ENCODE measurements at regions not wholly inside any gene's neighbourhood (a gene's known extent, or its start where the extent isn't known, plus 50 kb on each side); places are given as distances from the start of the nearest gene placed in this dataset.

DNA sequence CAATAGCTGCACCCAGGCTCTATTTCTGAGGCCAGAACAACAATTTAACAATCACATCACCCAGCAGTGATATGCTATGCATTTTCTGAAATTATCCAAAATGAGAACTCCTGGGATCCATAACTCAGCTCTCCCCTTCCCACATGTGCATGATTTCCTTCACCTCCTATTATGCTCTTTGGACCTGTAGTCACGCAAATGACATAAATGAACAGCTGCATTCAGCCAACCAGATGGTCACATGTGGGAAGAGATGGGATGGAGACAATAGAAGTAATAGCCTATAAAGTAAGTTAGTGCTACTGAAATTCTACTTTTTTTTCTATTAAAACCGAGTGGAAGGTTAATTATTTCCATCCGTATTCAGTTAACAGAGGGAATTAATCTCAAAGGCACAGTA lies 662.1 kb upstream of the ID4 start:
- Histone ChIP-seq H2AFZ (ENCODE audit: low read depth, low read length, severe bottlenecking) (no peak overlapping the region), H3K9me2 (replicated peaks; ENCODE audit: insufficient read depth, low read length) (no peaks in the 10 kb centered on the region), H3F3A (ENCODE audit: insufficient read depth) (no peaks in the 10 kb centered on the region), H3K4me2 (ENCODE audit: low read depth, low read length, poor library complexity, severe bottlenecking) (no peak overlapping the region), H3K9me3 (ENCODE audit: insufficient read depth, low read length) (no peaks in the 10 kb centered on the region), H3K27me3 (ENCODE audit: low read length) (no peaks in the 10 kb centered on the region), H3K79me2 (ENCODE audit: insufficient read depth, low read length) (no peaks in the 10 kb centered on the region), H3K27ac (ENCODE audit: low read depth, low read length) (no peak overlapping the region), H3K9ac (ENCODE audit: low read length) (no peak overlapping the region), H4K20me1 (ENCODE audit: low read depth, low read length) (no peaks in the 10 kb centered on the region), H3K36me3 (ENCODE audit: low read length) (no peaks in the 10 kb centered on the region), H3K4me3 (ENCODE audit: insufficient read depth, low read length, poor library complexity, severe bottlenecking) (no peak overlapping the region)
- TF ChIP-seq, protein P1, sequence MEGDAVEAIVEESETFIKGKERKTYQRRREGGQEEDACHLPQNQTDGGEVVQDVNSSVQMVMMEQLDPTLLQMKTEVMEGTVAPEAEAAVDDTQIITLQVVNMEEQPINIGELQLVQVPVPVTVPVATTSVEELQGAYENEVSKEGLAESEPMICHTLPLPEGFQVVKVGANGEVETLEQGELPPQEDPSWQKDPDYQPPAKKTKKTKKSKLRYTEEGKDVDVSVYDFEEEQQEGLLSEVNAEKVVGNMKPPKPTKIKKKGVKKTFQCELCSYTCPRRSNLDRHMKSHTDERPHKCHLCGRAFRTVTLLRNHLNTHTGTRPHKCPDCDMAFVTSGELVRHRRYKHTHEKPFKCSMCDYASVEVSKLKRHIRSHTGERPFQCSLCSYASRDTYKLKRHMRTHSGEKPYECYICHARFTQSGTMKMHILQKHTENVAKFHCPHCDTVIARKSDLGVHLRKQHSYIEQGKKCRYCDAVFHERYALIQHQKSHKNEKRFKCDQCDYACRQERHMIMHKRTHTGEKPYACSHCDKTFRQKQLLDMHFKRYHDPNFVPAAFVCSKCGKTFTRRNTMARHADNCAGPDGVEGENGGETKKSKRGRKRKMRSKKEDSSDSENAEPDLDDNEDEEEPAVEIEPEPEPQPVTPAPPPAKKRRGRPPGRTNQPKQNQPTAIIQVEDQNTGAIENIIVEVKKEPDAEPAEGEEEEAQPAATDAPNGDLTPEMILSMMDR (IDR thresholded peaks at IDR 0.05; ENCODE audit: insufficient read depth, low read length, poor library complexity, severe bottlenecking): no peak
- no peak for TF ChIP-seq EZH2phosphoT487 (conservative IDR thresholded peaks at IDR 0.05; ENCODE audit: low read length)

DNA sequence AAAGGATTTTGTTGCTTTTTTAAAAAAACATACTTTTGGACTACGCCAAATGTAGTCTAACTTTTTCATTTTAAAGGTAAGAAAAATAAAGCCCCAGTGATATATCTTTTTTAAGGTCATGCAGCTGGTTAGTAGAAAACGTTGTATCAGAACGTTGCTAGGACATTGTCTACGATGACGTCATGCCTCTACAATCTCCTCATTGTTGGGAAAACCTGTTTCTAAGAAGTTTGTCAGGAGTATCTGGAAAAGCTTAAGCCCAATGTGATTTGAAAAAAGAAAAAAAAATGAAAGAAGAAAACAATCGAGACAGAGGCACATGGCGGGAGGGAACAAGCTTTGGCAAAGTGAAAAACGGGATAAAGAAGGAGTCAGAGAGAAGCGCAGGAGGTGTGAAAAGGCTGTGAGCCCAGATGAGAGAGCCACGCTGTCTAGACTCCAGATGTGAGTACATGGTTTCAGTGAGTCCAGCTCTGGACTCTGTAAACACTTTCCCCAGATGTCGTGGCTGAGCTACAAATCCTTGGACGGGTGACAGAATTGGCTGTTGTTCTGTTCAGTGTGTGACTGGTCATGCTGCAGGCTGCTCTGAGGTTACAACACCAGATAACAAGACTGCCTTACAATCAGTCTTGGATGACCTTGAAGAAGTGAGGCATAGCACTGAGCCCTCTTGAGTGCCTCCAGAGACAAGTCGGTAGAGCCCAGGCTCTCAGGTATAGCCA lies 656.7 kb upstream of the ID4 start:
- TF ChIP-seq EZH2phosphoT487 (conservative IDR thresholded peaks at IDR 0.05; ENCODE audit: low read length): no peak
- TF ChIP-seq, protein P1 (IDR thresholded peaks at IDR 0.05; ENCODE audit: insufficient read depth, low read length, poor library complexity, severe bottlenecking): no peak
- no peak overlapping the region for H3K4me3 ChIP-seq (ENCODE audit: insufficient read depth, low read length, poor library complexity, severe bottlenecking)
- no peak overlapping the region for H3K27ac ChIP-seq (ENCODE audit: low read depth, low read length)
- no peaks in the 10 kb centered on the region for H4K20me1 ChIP-seq (ENCODE audit: low read depth, low read length)
- no peaks in the 10 kb centered on the region; the same call in 1 of the 2 replicates for H3K9me3 ChIP-seq (ENCODE audit: insufficient read depth, low read length)
- no peaks in the 10 kb centered on the region for H3F3A ChIP-seq (ENCODE audit: insufficient read depth)
- H3K4me2 ChIP-seq (ENCODE audit: low read depth, low read length, poor library complexity, severe bottlenecking): no peak overlapping the region
- no peaks in the 10 kb centered on the region for H3K27me3 ChIP-seq (ENCODE audit: low read length)
- H3K9ac ChIP-seq (ENCODE audit: low read length): no peak overlapping the region
- no peak overlapping the region for H2AFZ ChIP-seq (ENCODE audit: low read depth, low read length, severe bottlenecking)
- no peaks in the 10 kb centered on the region for H3K9me2 ChIP-seq (replicated peaks; ENCODE audit: insufficient read depth, low read length)
- no peaks in the 10 kb centered on the region for H3K36me3 ChIP-seq (ENCODE audit: low read length)
- H3K79me2 ChIP-seq (ENCODE audit: insufficient read depth, low read length): no peaks in the 10 kb centered on the region

DNA sequence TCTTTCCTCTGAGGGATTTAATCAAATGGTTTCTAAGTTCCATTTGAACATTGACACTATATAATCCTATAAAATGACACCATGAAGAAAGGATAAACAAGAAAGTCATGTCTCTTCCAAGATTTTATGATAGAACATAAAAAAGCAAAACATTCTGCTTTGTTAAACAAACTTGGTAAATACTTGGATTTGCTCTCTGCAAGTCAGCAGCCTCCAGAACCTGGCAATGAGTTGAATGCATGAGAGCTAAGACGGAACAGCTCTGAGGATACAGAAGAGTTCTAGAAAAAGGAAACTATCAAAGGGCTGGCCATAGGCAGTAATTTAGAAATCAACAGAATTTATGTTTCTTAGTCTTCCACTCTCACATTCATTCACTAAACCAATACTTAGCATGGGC lies 656.0 kb upstream of the ID4 start:
- Histone ChIP-seq H3K9me3 (ENCODE audit: insufficient read depth, low read length) (no peaks in the 10 kb centered on the region; the same call in 1 of the 2 replicates), H3K9ac (ENCODE audit: low read length) (no peak overlapping the region), H2AFZ (ENCODE audit: low read depth, low read length, severe bottlenecking) (no peak overlapping the region), H4K20me1 (ENCODE audit: low read depth, low read length) (no peaks in the 10 kb centered on the region), H3K4me3 (ENCODE audit: insufficient read depth, low read length, poor library complexity, severe bottlenecking) (no peak overlapping the region), H3F3A (ENCODE audit: insufficient read depth) (no peaks in the 10 kb centered on the region), H3K9me2 (replicated peaks; ENCODE audit: insufficient read depth, low read length) (no peaks in the 10 kb centered on the region), H3K4me2 (ENCODE audit: low read depth, low read length, poor library complexity, severe bottlenecking) (no peak overlapping the region), H3K27me3 (ENCODE audit: low read length) (no peaks in the 10 kb centered on the region), H3K27ac (ENCODE audit: low read depth, low read length) (no peak overlapping the region), H3K36me3 (ENCODE audit: low read length) (no peaks in the 10 kb centered on the region), H3K79me2 (ENCODE audit: insufficient read depth, low read length) (no peaks in the 10 kb centered on the region)
- TF ChIP-seq, protein P1 (IDR thresholded peaks at IDR 0.05; ENCODE audit: insufficient read depth, low read length, poor library complexity, severe bottlenecking): no peak
- TF ChIP-seq EZH2phosphoT487 (conservative IDR thresholded peaks at IDR 0.05; ENCODE audit: low read length): no peak
